CD4-positive, CD25-positive, alpha-beta regulatory T cell (primary cell): ENCODE measurements at regions not wholly inside any gene's neighbourhood (a gene's known extent, or its start where the extent isn't known, plus 50 kb on each side); places are given as distances from the start of the nearest gene placed in this dataset.
"Not testable (repeated sequence)": the region's sequence is repeated elsewhere in the genome, so short reads cannot be mapped to it uniquely, and the experiment has no call there.

Experiments used
- ATAC-seq, 2 donors: fragments of 150-1000 bp; cut with Tn5 transposase; one replicate each; pipeline ENCODE4 v1.10.0; 2021; ENCODE audit warnings: low read depth in 2 of 2, moderate number of reproducible peaks in 2 of 2, moderate library complexity in 1 of 2
- DNase-seq, 3 donors: peaks; one replicate each; pipeline versions ENCODE4 v3.0.0 to v3.0.0-alpha.2; 2012 to 2022; ENCODE audit warnings: mixed read lengths in 1 of 3
- H3K27ac ChIP-seq: one replicate; pipeline ENCODE4 v1.7.0; 2013; ENCODE audit warnings: mild to moderate bottlenecking, low read length; ENCODE audit not compliant: insufficient read depth, poor library complexity, severe bottlenecking
- H3K27me3 ChIP-seq: one replicate; pipeline ENCODE4 v1.7.0; 2013; ENCODE audit warnings: low read length; ENCODE audit not compliant: control insufficient read depth, insufficient read depth
- H3K36me3 ChIP-seq: one replicate; pipeline ENCODE4 v1.7.0; 2013; ENCODE audit warnings: mild to moderate bottlenecking, low read length, moderate library complexity; ENCODE audit not compliant: control insufficient read depth, insufficient read depth
- H3K4me1 ChIP-seq: 2 replicates; pipeline ENCODE4 v1.7.0; 2013; ENCODE audit warnings: mild to moderate bottlenecking, low read length; ENCODE audit not compliant: insufficient read depth, control insufficient read depth, poor library complexity, severe bottlenecking
- H3K4me3 ChIP-seq: one replicate; pipeline ENCODE4 v1.7.0; 2013; ENCODE audit warnings: low read depth, mild to moderate bottlenecking, low read length, moderate library complexity
- H3K9me3 ChIP-seq, 2 experiments: 1 replicate in 1 of 2; 2 replicates in 1 of 2; pipeline ENCODE4 v1.7.0; 2013; ENCODE audit warnings: low read length in 2 of 2, mild to moderate bottlenecking in 1 of 2, moderate library complexity in 1 of 2; ENCODE audit not compliant: control insufficient read depth in 2 of 2
- H3K27ac Mint-ChIP-seq, 3 donors: one replicate each; pipeline ENCODE4 v1.8.0; 2020 to 2022; ENCODE audit warnings: mild to moderate bottlenecking in 3 of 3, mixed read lengths in 3 of 3, moderate library complexity in 2 of 3
- H3K27me3 Mint-ChIP-seq: one replicate; pipeline ENCODE4 v1.8.0; 2022; ENCODE audit warnings: mild to moderate bottlenecking, mixed read lengths
- H3K36me3 Mint-ChIP-seq: one replicate; pipeline ENCODE4 v1.8.0; 2020; ENCODE audit warnings: mixed read lengths
- H3K4me1 Mint-ChIP-seq, 4 donors: one replicate each; pipeline ENCODE4 v1.8.0; 2020 to 2022; ENCODE audit warnings: mixed read lengths in 4 of 4, mild to moderate bottlenecking in 1 of 4
- H3K4me3 Mint-ChIP-seq, 4 donors: one replicate each; pipeline ENCODE4 v1.8.0; 2020 to 2022; ENCODE audit warnings: mild to moderate bottlenecking in 4 of 4, mixed read lengths in 4 of 4, moderate library complexity in 3 of 4
- H3K9me3 Mint-ChIP-seq, 7 donors: one replicate each; pipeline ENCODE4 v1.8.0; 2020 to 2022; ENCODE audit warnings: mixed read lengths in 7 of 7, mild to moderate bottlenecking in 3 of 7, moderate library complexity in 2 of 7

- no peak for ATAC-seq
- no peaks in the 10 kb centered on the region for H3K4me1 ChIP-seq
- no peaks in the 10 kb centered on the region for H3K27me3 Mint-ChIP-seq
- H3K9me3 Mint-ChIP-seq, result peaks cover 0 to 24% (median 5%) of the 10 kb centered on the region in 7 donors
- H3K27ac ChIP-seq, result no peak overlapping the region
- no peaks in the 10 kb centered on the region for H3K9me3 ChIP-seq
- DNase-seq, result no peak
- no peaks in the 10 kb centered on the region for H3K4me1 Mint-ChIP-seq
- no peak overlapping the region for H3K27ac Mint-ChIP-seq
- H3K4me3 Mint-ChIP-seq, result no peak overlapping the region
- no peaks in the 10 kb centered on the region for H3K27me3 ChIP-seq
- no peak overlapping the region for H3K4me3 ChIP-seq
- H3K36me3 Mint-ChIP-seq, result no peaks in the 10 kb centered on the region
- no peaks in the 10 kb centered on the region for H3K36me3 ChIP-seq
Observed at GRCh38 chr21:18550361-18550760, 146.8 kb upstream of the TMPRSS15 start.

- Mint-ChIP-seq H3K9me3 (peaks cover 0 to 21% (median 2%) of the 10 kb centered on the region in 7 donors), H3K4me1 (no peaks in the 10 kb centered on the region), H3K27ac (peak overlapping the region in 1 of 3 donors; percentile 15), H3K36me3 (no peaks in the 10 kb centered on the region), H3K27me3 (no peaks in the 10 kb centered on the region), H3K4me3 (no peak overlapping the region)
- DNase-seq, result no peak
- no peaks in the 10 kb centered on the region for H3K4me1 ChIP-seq
- H3K36me3 ChIP-seq, result no peaks in the 10 kb centered on the region
- no peak for ATAC-seq
- no peaks in the 10 kb centered on the region for H3K27me3 ChIP-seq
- no peaks in the 10 kb centered on the region for H3K9me3 ChIP-seq
- H3K27ac ChIP-seq, result no peak overlapping the region
- no peak overlapping the region for H3K4me3 ChIP-seq
Observed at GRCh38 chr21:18553786-18554185, 150.2 kb upstream of the TMPRSS15 start.

GRCh38 chr21:18567770-18568169 is 164.2 kb upstream of the TMPRSS15 start:
- not testable (repeated sequence) for H3K4me1 Mint-ChIP-seq, ATAC-seq, H3K27me3 ChIP-seq, H3K36me3 Mint-ChIP-seq, H3K27ac Mint-ChIP-seq, H3K27me3 Mint-ChIP-seq, DNase-seq, H3K36me3 ChIP-seq, H3K27ac ChIP-seq, H3K9me3 ChIP-seq, H3K4me3 ChIP-seq, H3K4me1 ChIP-seq, H3K4me3 Mint-ChIP-seq
- peaks cover 0 to 35% (median 4%) of the 10 kb centered on the region in 7 donors for H3K9me3 Mint-ChIP-seq

GRCh38 chr21:18588001-18588662 is 184.5 kb upstream of the TMPRSS15 start:
- Histone ChIP-seq H3K4me3 (no peak overlapping the region), H3K4me1 (no peaks in the 10 kb centered on the region), H3K9me3 (peaks cover 0 to 7% of the 10 kb centered on the region in 2 experiments), H3K27ac (no peak overlapping the region), H3K36me3 (no peaks in the 10 kb centered on the region), H3K27me3 (no peaks in the 10 kb centered on the region)
- Mint-ChIP-seq H3K27ac (no peak overlapping the region), H3K9me3 (peaks cover 0 to 35% (median 10%) of the 10 kb centered on the region in 7 donors), H3K4me1 (no peaks in the 10 kb centered on the region), H3K36me3 (no peaks in the 10 kb centered on the region), H3K27me3 (no peaks in the 10 kb centered on the region), H3K4me3 (no peak overlapping the region)
- no peak for DNase-seq
- no peak for ATAC-seq

GRCh38 chr21:18601146-18601545 is 197.6 kb upstream of the TMPRSS15 start:
- no peak for ATAC-seq
- Mint-ChIP-seq H3K27me3 (no peaks in the 10 kb centered on the region), H3K9me3 (peaks cover 4 to 31% (median 7%) of the 10 kb centered on the region in 7 donors), H3K4me1 (no peaks in the 10 kb centered on the region), H3K36me3 (no peaks in the 10 kb centered on the region), H3K4me3 (no peak overlapping the region), H3K27ac (no peak overlapping the region)
- no peaks in the 10 kb centered on the region for H3K36me3 ChIP-seq
- no peak overlapping the region for H3K4me3 ChIP-seq
- no peak for DNase-seq
- no peak overlapping the region for H3K27ac ChIP-seq
- no peaks in the 10 kb centered on the region for H3K27me3 ChIP-seq
- H3K4me1 ChIP-seq, result no peaks in the 10 kb centered on the region
- peaks cover 0 to 9% of the 10 kb centered on the region in 2 experiments for H3K9me3 ChIP-seq

- Histone ChIP-seq H3K27ac (no peak overlapping the region), H3K27me3 (no peaks in the 10 kb centered on the region), H3K9me3 (peaks cover 0 to 9% of the 10 kb centered on the region in 2 experiments), H3K4me3 (no peak overlapping the region), H3K4me1 (no peaks in the 10 kb centered on the region), H3K36me3 (no peaks in the 10 kb centered on the region)
- H3K27me3 Mint-ChIP-seq, result no peaks in the 10 kb centered on the region
- DNase-seq (no peak), ATAC-seq (no peak)
- H3K4me1 Mint-ChIP-seq, result no peaks in the 10 kb centered on the region
- no peaks in the 10 kb centered on the region for H3K36me3 Mint-ChIP-seq
- H3K4me3 Mint-ChIP-seq, result no peak overlapping the region
- peaks cover 5 to 24% (median 7%) of the 10 kb centered on the region in 7 donors for H3K9me3 Mint-ChIP-seq
- H3K27ac Mint-ChIP-seq, result no peak overlapping the region
Observed at GRCh38 chr21:18602711-18603110, 199.1 kb upstream of the TMPRSS15 start.

GRCh38 chr21:18603261-18603660 is 199.7 kb upstream of the TMPRSS15 start:
- Histone ChIP-seq H3K27ac (no peak overlapping the region), H3K9me3 (peaks cover 0 to 9% of the 10 kb centered on the region in 2 experiments), H3K4me1 (no peaks in the 10 kb centered on the region), H3K27me3 (no peaks in the 10 kb centered on the region), H3K4me3 (no peak overlapping the region), H3K36me3 (no peaks in the 10 kb centered on the region)
- Mint-ChIP-seq H3K27me3 (no peaks in the 10 kb centered on the region), H3K27ac (no peak overlapping the region), H3K4me3 (no peak overlapping the region), H3K36me3 (no peaks in the 10 kb centered on the region), H3K9me3 (peaks cover 4 to 24% (median 7%) of the 10 kb centered on the region in 7 donors), H3K4me1 (no peaks in the 10 kb centered on the region)
- ATAC-seq (no peak), DNase-seq (no peak)

GRCh38 chr21:18603980-18604379 is 200.4 kb upstream of the TMPRSS15 start:
- Mint-ChIP-seq H3K9me3 (peaks cover 4 to 18% (median 5%) of the 10 kb centered on the region in 7 donors), H3K27ac (no peak overlapping the region), H3K27me3 (no peaks in the 10 kb centered on the region), H3K4me3 (no peak overlapping the region), H3K36me3 (no peaks in the 10 kb centered on the region), H3K4me1 (no peaks in the 10 kb centered on the region)
- Histone ChIP-seq H3K4me1 (no peaks in the 10 kb centered on the region), H3K36me3 (no peaks in the 10 kb centered on the region), H3K9me3 (peaks cover 0 to 9% of the 10 kb centered on the region in 2 experiments), H3K27me3 (no peaks in the 10 kb centered on the region), H3K27ac (no peak overlapping the region), H3K4me3 (no peak overlapping the region)
- DNase-seq (no peak), ATAC-seq (no peak)
